GM21381 (cell line): ENCODE measurements at regions not wholly inside any gene's neighbourhood (a gene's known extent, or its start where the extent isn't known, plus 50 kb on each side); places are given as distances from the start of the nearest gene placed in this dataset.
"Not testable (repeated sequence)": the region's sequence is repeated elsewhere in the genome, so short reads cannot be mapped to it uniquely, and the experiment has no call there.

ENCODE experiments used
- ATAC-seq: cut with Tn5 transposase; IDR thresholded peaks from one replicate; pipeline ENCODE4 v1.9.1; 2021; ENCODE audit warnings: mild to moderate bottlenecking, moderate library complexity; ENCODE audit not compliant: unreplicated experiment

DNA sequence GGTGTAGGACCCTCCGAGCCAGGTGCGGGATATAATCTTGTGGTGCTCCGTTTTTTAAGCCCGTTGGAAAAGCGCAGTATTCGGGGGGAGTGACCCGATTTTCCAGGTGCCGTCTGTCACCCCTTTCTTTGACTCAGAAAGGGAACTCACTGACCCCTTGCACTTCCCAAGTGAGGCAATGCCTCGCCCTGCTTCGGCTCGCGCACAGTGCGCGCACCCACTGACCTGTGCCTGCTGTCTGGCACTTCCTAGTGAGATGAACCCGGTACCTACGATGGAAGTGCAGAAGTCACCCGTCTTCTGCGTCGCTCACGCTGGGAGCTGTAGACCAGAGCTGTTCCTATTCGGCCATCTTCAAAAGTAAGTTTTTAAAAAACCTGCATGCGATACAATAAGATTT is 362.1 kb downstream of the HS3ST1 start:
- not testable (repeated sequence) for ATAC-seq

DNA sequence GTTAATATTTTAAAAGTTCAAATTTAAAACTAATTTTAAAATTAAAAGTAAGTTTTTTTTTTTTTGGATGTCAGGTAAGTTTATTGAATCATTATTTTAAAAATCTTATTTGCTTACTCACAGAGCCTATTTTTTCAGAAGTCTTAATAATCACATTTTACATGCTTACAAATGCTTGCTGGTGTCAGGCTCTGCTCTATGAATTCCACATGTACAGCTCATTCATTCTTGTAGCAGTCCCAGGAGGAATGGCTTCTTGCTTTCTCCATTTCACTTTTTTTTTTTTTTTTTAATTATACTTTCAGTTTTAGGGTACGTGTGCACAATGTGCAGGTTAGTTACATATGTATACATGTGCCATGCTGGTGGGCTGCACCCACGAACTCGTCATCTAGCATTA is 368.1 kb downstream of the HS3ST1 start:
- ATAC-seq: not testable (repeated sequence)

DNA sequence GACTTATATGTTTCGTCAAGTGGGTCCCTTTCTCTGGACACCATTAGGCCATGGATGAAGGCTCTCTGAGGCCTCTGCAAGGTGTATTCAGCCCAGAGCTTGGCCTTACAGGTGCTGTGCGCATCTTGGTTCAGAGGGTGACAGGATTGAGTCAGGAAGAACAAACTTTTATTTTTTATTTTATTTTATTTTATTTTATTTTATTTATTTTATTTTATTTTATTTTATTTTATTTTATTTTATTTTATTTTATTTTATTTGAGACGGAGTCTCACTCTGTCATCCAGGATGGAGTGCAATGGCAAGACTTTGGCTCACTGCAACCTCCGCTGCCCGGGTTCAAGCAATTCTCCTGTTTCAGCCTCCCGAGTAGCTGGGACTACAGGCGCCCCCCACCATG is 370.4 kb upstream of the CLNK start:
- ATAC-seq: not testable (repeated sequence)

DNA sequence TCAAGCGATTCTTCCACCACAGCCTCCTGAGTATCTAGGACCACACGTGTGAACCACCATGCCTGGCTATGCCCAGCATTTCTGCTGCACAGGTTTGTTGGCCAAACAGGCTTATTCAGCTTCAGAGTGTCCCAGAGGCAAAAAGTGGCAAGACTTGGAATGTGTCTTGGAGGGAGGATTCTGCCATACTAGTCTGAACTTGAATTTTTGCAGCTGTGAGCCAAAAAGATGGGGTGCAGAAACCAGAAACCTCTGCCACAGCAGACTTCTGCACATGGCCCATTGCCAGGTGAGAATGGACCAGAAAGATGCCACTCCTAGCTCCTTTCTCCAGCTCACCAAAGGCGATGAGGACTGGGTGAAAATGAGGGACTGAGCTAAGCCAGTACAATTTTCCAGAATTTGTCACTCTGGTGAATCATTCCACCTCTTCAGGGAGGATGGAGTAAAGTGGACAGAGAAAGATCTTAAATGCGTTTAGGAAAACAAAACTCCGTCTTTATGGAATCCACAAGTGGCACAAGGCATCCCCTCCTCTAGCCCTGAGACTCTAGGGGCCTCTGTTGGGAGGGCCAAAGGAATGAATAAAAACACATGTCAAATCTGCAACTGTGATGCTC is 369.1 kb upstream of the CLNK start:
- no peak for ATAC-seq

DNA sequence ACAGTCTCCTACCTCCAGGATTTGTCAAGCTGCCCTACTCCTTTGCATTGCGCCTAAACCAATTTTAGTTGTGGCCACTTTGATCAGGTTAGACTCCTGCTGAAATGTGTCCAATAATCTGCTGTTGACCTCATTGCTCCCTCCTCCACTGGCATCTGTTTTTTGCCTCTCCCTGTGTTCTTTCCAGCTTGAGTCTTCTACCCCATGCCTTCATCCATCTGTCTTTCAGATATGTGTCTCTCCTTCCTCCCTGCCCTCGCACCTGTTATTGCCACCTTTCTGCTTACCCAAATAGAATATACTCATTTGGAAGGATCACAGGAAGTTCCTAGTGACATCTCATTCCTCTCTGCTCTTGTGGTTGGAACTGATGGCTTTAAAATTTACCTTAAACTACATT is 366.6 kb upstream of the CLNK start:
- ATAC-seq: no peak

DNA sequence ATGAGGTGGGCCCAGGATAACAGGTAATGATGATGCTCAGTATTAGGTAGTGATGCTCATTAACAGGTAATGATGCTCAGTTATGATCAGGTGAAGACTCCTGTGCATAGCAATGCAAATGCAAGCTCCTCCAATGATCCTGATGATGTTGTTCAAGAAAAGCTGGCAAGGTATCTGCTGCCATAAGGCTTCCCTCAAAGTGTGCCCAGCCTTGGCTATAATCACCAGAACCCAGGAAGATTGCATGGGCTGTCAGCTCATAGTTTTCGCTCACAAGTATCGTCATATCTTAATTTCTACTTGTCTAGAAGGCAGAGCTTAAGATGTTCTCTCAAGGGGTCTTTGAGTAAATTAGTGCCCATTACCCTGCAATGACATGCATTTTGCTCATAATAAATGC is 366.2 kb upstream of the CLNK start:
- no peak for ATAC-seq

DNA sequence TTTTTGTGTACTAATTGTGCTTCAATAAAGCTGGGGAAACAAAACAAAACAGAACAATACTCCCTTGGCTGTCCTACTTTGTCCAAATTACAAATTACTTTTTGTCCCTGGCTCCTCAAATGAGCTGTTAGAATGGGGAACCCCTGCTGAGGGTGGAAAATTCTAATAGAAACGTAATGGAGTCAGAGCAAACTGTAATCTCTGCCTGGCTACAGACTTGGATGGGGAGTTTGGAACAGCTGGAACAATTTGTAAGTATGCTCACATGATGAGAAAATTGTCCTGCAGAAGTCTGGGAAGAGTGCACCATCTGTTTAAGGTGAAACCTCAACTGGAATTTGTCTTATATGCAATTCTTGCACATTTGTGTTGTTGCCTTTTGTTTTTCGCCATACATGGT is 364.4 kb upstream of the CLNK start:
- ATAC-seq: no peak

DNA sequence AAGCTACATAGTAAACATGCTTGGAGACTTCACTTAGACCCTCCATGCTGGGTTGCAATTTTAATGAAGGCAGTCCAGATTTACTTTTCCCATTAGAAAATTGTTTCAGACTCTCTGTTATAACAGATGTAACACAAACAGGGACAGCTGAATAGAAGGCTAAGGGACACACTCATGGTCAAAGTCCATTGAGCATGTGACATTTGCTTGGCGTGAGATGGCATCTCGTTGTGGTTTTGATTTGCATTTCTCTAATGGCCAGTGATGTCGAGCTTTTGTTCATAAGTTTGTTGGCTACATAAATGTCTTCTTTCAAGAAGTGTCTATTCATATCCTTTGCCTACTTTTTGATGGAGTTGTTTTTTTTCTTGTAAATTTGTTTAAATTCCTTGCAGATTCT is 358.2 kb upstream of the CLNK start:
- ATAC-seq: no peak

DNA sequence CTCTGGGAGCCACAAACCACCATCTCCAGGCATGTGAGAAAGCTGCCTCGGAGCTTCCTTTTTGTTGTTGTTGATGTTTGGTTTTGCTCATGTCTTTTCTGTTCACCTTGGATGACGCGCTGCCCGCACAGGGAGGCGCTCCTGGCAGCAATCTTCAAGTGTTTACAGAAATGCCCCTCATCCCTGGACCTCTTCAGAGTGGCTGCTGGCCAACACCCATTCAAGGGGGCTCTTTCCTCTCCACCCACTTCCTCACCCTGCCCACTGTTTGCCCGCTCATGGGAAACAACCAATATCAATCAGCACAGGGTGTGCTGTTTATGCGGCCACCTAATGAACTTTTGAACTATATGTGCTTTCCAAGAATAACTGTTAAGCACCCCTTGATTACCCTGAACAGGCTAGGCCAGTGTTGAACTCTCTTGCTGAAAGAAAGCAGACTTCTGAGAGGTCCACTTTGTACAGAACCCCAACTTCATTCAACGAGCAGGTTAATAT is 355.1 kb upstream of the CLNK start:
- ATAC-seq: no peak

DNA sequence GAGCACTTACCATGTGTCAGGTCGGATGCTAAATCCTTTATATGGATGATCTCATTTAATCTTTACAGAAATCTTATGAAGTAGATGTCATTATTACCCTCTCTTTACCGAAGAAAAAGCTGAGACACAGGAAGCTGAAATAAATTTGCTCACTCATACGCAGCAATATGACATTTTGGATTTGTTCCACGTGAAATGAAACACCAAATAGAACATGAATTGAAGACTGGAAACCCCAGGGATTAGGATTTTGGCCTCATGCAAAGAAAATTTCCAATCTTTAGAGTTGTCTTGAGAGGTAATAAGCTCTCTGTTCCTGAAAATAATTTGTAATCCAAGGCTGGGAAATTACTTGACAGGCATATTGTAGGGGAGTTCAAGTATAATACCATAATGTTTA is 354.4 kb upstream of the CLNK start:
- ATAC-seq: no peak

DNA sequence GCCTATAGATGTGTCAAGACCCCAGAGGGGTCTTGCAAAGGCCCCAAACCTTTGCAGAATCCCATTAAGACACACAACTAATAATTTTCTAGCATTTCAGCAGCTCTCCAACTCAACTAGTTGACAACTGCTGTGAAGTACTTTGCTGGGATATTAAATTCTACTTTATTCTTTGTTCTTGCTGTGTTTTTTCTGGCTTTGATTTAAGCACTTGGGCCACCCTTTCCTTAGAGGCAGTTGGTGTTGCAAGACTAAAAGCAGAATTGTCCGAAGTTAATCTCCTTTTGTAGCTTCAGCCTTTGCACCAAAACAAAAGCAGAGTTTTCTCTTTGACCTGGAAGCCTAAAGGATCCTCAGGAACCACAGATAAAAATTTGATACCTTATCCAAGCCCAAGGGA is 353.1 kb upstream of the CLNK start:
- ATAC-seq: no peak

DNA sequence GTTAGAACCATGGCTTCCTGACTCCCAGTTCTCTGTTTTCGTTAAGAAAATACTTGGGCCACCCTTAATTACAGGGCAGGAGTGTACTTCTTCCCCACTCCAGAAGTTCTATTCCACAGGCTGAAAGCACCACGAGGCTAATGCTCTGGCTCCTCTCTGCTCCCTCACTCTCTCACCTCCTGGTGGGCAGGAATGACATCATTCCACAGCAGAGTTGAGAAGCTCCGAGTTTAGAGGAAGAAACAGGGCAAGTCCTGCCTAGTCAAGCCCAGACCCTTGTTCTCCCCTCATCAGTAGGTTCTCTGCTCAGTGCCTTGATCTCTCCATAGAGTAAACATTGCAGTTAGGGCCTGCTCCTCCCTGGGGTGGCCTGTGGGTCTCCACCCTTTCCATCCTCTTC is 343.8 kb upstream of the CLNK start:
- no peak for ATAC-seq

DNA sequence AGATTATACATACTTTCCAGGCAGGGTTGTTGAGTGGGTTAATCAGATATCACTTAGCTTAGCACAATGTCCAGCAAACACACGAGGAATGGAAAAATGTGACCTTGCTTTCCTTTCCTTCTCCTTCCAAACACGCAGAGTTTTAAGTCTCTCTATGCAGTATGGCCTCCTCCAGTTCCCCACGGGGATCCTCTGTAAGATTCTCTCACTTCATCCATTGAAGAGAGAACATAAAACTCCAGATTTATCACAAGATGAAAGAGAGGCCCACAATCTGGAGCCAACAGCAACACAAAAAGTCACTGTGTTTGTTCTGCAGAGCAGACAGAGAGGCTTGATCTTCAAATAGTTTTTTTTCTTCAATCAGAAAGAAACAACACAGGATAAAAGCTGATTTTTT is 336.8 kb upstream of the CLNK start:
- ATAC-seq: no peak

DNA sequence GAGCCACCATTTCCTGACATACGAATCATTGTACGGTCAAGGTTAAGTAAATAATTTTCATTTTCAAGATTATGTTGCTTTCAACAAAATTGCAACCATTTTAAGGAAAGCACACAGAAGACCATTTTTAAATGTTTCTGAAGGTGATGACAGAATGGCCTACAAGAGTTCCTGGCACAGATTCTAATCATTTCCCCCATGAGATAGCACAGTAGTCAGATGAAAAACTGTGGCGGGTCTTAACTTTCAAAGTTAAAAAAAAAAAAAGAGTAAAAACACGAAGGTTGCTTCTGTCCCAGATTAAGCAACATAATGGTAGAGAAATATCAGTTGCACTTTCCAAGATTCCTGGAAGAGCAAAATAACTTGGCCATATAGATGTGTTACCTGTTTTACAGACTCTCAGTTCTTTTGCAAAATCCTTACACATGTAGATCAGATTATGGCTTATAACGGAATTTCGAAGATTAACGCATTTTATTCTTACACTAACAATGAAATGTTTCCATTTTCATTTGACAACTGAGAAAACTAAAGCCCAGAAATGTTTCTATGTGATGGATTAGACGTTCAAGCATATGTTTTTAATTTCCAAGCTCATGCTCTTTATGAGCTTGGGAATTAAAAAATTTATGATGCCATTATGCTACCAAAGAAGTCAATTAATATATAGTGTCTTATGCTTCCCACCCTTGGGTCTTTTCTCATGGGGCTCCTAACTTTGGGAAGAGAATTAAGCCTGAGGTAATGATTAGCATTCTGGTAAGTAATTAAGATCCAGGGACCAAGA is 335.1 kb upstream of the CLNK start:
- no peak for ATAC-seq

DNA sequence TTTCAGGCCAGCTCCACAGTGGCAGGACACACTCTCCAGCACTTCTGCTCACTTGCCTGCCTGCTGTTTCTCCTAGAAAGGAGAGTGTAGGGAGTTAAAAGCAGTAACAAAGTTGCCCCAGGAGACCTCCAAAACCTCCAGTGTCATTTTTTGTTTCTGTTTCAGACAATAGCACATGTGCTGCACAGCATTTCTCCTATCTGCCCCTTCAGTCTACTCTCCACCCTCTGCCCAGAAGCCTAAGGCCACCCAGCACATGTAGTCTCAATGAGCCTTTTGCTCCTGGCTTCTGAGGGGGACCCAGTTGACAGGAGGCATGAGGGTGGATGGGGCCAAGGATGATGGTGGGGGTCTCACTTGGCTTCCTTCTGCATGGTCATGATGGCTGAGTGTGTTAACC is 329.6 kb upstream of the CLNK start:
- ATAC-seq: no peak

DNA sequence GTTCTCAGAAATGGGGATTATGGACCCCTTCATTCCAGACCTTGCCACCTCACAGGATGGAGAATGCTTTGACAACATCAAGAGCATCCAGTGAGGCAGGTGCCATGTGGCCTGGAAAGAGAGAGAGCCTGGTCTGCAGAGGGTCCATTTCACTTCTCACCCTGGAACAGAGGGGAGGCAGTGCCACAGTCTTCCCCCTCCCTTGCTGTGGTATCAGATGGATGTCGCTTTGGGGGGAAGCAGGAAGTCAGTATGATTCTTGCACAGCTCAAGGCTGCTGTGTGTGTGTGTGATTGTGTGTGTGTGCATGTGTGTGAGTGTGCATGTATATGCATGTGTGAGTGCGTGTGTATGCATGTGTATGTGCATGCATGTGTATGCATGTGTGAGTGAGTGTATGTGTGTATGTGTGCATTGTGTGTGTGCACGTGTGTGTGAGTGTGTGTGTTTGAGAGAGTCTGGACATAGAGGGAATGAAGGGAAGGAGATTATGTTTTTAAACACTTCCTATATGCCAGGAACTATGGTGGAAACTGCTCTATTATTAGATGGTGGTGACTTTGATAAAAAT is 328.6 kb upstream of the CLNK start:
- no peak for ATAC-seq

DNA sequence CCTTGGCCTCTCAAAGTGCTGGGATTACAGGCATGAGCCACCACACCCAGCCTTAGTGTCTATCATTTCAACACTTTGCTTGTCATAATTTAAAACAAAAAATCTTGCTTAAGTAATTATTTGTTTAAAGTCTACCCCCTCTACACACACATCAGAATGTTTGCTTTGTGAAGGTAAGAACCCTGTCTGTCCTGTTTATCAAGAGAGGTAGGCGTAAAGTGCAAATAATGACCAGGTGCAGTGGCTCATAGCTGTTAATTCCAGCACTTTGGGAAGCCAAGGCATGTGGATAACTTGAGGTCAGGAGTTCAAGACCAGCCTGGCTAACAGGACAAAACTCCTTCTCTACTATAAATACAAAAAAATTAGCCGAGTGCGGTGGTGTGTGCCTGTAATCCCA is 326.7 kb upstream of the CLNK start:
- ATAC-seq: no peak

DNA sequence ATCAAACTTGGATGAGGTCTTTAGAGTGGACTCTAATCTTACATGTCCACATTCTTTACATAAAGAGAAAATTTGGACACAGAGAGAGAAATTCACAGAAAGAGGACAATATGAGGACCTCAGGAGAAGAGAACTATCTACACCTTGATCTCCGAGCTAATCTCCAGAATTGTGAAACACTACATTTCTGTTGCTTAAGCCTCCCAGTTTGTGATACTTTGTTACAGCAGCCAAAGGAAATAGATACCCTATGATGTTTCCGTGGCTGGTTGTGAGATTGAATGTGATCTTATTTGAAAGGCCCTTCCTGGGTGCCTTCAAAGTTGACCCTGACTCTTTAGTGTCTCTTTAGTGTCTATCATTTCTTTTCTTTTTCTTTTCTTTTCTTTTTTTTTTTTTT is 326.1 kb upstream of the CLNK start:
- no peak for ATAC-seq

DNA sequence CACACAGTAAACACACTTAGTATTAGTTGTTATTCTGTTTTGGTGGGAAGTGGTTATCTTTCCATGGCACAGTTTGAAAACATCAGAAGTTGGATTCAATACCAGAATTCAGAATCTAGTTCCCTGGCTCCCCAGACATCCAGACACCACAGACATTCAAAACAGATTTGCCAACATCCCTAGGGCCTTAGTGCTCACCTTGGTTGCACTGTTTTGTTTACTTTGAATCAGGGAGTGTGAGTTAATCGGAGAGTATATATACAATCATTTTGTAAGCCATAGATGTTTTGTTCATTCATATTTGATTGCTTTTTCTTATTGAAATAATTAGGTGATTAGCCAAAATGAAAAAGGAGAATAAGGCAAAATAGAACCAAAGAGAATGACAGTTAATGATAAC is 324.7 kb upstream of the CLNK start:
- no peak for ATAC-seq

DNA sequence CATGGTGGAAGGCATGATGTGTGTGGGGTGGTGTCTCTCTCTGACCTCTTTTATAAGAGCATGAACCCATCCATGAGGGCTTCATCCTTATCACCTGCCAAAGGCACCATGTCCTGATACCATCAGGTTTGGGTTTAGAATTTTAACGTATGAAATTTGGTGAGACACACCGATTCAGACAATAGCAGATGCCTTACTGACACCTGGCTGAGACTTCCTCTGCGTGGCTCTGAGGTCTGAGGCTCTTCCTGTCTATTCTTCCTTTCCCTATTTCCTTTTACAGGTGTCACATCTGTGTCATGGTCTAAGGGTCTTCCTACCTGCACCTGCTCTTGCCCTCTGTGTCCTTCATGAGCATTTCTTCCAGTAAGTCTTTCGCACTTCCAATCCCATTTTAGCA is 320.7 kb upstream of the CLNK start:
- no peak for ATAC-seq

DNA sequence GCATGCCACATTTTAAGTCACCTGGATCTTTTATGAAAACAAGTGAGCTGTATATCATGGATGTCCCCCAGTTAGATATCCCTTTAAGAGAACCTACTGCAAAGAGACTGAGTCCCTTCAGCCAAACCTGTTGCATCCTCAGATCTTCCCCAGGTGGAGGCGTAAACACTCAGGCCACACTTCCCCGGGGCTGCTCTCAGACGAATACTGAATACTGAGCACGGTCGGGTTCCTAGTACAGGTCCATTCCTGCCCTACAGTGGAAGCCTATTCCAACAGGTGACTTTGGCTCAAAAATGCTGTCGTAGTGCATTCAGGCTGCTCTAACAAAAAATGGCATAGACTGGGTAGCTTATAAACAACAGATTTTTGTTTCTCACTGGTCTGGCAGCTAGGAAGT is 320.2 kb upstream of the CLNK start:
- ATAC-seq: no peak

DNA sequence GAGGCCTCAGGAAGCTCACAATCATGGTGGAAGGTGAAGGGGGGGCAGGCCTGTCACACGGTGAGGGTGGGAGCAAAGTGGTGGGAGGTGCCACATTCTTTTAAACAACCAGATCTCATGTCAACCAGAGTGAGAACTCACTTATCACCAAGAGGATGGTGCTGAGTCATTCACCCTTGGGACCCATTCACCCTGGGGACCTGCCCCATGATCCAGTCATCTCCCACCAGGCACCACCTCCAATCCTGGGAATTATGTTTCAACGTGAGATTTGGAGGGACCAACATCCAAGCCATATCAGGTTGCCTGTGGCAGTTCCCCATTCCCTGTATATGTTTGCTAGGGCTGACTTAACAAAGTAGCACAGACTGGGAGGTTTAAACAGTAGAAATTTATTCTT is 318.4 kb upstream of the CLNK start:
- no peak for ATAC-seq
